22Rv1 (cell line): ENCODE measurements at regions not wholly inside any gene's neighbourhood (a gene's known extent, or its start where the extent isn't known, plus 50 kb on each side); places are given as distances from the start of the nearest gene placed in this dataset.

Experiments used
- ZFX ChIP-seq: fragments of 450-650 bp; IDR thresholded peaks from 2 replicates; pipeline ENCODE4 v1.6.1; 2017; ENCODE audit warnings: antibody characterized with exemption, borderline replicate concordance
- TF ChIP-seq, protein P1 (sequence below): fragments of 450-650 bp; IDR thresholded peaks from 2 replicates; pipeline ENCODE4 v1.5.1; 2017; ENCODE audit warnings: mild to moderate bottlenecking

DNA sequence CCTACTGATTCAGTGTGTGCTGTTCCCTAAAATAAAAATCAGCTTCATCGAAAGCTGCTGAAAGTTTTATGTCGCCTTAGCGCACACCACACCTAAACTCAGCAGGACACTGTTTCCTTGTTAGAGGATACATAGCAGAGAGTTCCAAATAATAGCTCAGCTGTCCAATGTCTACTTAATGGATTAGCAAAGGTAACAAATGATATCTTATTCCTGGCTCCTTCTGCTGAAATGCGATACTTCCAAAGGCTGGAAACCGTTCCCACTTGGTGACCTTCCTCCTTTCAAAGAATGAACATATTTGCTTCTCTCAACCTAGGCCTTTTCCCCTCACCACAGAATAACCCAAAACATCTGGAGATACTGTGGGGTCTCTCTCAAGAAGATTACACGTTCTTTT lies 189.5 kb upstream of the GMDS start:
- TF ChIP-seq, protein P1, sequence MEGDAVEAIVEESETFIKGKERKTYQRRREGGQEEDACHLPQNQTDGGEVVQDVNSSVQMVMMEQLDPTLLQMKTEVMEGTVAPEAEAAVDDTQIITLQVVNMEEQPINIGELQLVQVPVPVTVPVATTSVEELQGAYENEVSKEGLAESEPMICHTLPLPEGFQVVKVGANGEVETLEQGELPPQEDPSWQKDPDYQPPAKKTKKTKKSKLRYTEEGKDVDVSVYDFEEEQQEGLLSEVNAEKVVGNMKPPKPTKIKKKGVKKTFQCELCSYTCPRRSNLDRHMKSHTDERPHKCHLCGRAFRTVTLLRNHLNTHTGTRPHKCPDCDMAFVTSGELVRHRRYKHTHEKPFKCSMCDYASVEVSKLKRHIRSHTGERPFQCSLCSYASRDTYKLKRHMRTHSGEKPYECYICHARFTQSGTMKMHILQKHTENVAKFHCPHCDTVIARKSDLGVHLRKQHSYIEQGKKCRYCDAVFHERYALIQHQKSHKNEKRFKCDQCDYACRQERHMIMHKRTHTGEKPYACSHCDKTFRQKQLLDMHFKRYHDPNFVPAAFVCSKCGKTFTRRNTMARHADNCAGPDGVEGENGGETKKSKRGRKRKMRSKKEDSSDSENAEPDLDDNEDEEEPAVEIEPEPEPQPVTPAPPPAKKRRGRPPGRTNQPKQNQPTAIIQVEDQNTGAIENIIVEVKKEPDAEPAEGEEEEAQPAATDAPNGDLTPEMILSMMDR: no peak
- no peak for TF ChIP-seq ZFX
